GM18861 (cell line): ENCODE measurements at regions not wholly inside any gene's neighbourhood (a gene's known extent, or its start where the extent isn't known, plus 50 kb on each side); places are given as distances from the start of the nearest gene placed in this dataset.
A peak's percentile ranks its signal among the peaks of the same experiment; 100 is the strongest.

Source experiments
- ATAC-seq: cut with Tn5 transposase; IDR thresholded peaks from one replicate; pipeline ENCODE4 v1.9.1; 2021; ENCODE audit not compliant: unreplicated experiment

GRCh38 chrX:43500246-43500645, 155.9 kb upstream of the MAOA start:
- no peak for ATAC-seq

DNA sequence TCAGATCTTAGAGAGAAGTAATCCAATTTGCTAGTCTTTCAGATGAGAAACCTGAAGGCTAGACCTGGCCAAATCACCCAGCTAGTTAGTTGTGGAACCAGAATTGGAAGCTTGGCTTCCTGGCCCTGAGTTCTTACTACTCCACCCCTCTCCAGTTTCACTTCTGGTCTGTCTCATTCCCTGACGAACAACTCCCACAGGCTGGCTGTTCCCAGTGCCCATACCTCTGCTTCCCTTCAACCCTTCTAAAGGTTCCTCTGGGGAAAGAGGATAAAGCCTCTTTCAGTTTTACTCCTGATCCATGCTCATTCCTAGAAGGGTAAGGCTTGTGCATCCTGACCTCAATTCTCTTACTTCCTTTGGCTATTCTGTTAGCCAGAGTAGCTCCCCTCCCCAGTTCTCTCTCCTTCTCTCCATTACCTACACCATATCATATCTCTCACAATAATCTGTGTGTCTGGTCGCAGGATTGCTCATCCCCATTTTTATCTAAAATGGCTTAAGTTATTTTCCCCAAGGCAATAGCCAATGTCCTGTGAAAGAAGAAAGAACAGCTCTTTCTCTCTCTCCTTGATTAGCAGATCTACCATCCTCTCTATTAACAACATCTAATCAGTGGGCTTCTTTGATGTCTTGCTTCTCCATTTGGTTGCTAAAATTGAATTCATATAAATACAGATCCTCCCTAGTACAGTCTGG, 155.0 kb upstream of the MAOA start:
- ATAC-seq: no peak

DNA sequence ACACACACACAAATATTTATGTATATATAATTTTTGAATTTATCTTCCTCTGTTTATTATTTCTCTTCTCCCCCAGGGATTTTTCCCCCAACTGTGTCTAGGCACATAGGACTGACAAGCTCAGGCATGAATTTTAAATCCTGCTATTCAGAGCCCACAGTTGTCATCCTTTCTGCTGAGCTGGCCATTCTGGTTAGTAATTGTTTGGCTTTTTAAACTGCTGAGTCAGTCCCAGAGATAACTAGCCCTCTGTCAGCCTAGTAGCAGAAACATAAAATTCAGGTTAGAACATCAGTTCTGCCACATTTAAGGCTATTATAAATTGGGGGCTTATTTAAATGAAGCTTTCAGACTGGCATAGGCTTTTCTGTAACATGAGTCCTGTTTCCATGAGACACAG, 151.7 kb upstream of the MAOA start:
- no peak for ATAC-seq

GRCh38 chrX:43505769-43506168, 150.3 kb upstream of the MAOA start:
- no peak for ATAC-seq

DNA sequence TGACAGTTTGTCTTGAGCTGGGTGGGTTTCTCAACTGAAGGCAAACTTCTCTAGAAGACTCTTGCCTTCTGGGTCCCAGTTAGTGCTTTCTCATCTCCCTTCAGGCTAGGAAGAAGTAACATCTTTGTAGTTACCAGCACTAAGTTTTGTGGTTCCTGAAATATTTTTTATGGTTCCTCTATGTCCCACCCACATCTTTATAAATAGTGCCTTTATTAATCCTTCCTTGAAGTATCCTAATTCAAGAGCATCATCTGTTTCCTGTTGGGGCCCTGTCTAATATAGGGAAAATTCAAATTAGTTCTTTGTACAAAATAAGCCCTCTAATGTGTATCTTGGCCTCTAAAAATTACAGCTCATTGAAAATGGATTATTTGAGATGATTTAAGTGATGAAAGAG, 147.4 kb upstream of the MAOA start:
- ATAC-seq: no peak

GRCh38 chrX:43510209-43510608, 145.9 kb upstream of the MAOA start:
- no peak for ATAC-seq

DNA sequence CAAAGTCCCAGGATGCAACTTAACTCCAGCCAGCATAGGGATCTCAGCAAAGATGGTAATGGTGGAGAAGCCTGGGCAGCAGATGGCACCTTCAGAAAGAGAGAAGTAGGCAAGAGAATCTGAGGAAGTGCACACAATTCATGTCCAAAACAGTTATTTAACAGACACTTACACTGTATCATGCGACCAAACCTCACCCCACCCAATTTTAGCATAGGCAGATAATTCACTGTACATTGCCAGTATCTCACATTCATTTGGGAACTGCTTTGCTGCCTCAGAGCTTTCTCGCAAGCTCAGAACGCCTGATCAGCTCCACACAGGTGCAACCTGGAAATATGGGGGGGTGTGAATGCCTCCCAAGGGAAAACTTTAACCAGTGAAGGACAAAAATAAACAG, 143.0 kb upstream of the MAOA start:
- ATAC-seq: no peak

DNA sequence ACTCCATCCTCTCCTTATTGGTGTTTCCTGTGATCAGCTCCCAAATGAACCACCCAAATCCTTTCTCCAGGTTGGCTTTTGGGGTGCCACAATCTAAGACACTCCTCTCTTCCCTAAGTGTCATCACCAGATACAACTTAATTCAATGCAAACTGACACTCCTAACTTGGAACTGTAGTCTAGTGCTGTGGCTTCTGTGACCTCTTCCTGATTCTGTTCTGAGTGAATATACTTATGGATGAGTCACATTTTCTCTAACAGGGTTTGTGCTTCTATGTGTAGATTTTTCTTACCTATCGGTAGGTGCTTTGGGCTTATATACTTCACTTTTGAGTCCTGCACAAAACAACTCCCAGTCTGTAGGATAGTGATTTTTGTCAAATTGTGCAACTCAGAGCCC, 141.3 kb upstream of the MAOA start:
- no peak for ATAC-seq

GRCh38 chrX:43522582-43522981, 133.5 kb upstream of the MAOA start:
- no peak for ATAC-seq

GRCh38 chrX:43525901-43526610, 130.0 kb upstream of the MAOA start:
- no peak for ATAC-seq

DNA sequence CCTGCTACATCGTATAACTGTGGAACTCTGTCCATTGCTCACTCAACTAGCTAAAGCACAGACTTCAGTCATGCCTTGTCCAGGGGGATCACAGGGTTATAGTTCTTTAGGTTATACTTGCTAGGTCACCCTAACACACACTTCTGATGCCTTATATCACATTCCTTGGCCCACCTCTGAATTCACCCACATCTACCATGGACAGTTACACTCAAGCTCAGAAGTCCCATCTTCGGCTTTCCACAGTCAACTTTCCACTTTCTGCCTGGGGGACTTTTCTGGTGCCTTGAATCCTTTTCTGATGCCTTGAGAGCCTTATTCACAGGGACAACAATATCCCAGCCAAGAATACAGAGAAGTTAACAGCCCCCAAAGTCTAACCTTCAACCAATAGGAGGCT, 129.2 kb upstream of the MAOA start:
- no peak for ATAC-seq

GRCh38 chrX:43527801-43528200, 128.3 kb upstream of the MAOA start:
- no peak for ATAC-seq

GRCh38 chrX:43530837-43531236, 125.3 kb upstream of the MAOA start:
- ATAC-seq: no peak

- no peak for ATAC-seq
Observed at GRCh38 chrX:43540318-43540717, 115.8 kb upstream of the MAOA start.

GRCh38 chrX:43551590-43551989, 104.5 kb upstream of the MAOA start:
- ATAC-seq: no peak

DNA sequence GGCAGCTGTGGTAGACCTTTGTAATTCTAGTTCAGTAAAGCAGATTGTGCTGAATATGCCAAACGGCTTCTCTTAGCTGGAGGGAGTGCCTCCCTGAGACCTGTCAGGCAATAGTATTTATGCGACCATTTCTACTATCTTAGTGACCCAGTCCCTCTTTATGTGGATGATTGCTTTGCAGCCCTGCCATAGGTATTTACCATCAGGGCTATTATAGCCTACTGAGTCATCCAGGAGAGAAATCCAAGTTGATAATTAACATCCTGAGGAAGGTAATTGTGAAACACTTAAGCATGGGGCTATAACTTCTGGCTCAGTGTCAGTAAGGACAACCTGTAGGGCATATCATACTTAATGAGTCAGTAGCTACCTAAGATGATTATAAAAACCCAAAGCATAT, 103.9 kb upstream of the MAOA start:
- ATAC-seq: no peak

- no peak for ATAC-seq
Observed at GRCh38 chrX:43552703-43553102, 103.4 kb upstream of the MAOA start.

DNA sequence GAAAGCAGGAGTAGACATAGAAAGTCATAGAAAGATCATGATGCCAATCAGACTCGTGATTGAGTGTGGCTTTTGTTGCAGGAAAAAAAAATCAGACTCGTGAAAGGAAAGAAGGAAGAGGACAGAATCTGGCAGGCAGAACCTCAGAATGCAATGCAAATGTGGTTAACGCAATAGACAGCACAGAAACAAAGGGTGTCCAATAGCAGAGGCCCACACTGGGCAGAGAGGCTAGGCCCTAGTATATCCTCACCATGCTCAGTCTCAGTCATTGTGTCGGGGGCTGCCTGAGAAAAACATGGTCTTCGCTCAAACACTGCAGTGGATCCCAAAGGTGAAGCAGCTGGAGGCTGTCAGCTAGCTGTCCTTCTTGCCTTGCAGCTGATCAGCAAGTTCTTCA, 102.8 kb upstream of the MAOA start:
- no peak for ATAC-seq

DNA sequence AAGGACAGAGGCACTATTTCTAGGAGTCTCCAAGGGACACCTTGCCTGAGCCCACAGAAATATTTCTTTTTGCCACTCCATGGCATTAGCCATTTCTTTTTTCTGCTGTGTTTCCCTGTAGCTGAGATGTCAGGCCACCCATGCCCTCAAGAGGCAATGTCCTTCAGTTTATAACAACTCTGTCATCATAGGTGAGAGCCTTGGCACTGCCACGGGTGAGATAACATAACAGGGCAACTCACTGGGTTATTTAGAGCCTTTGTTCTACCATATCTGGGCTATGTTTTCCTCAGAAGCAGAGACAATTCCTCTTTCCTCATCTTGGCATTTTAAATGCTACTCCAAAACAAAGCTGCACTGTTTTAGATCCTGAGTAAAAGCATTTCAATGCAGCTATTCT, 99.9 kb upstream of the MAOA start:
- no peak for ATAC-seq

DNA sequence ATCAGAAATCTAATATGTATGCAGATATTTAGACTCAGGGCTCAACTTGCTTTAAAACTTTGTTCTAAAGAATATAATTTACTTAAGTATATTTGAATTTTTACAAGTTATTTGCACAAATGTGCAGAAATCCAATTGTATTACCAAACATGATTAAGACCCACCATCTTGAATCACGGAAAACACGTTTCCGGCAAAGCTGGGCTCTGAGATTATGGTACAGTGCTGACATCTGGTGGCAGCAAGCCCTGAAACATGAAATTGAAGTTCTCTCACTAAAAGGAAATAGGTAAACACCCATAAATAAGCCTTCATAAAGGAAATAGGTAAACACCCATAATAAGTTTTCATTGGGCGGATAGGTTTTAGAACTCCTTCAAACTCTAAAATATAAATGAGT, 98.3 kb upstream of the MAOA start:
- ATAC-seq: peak; percentile 66

DNA sequence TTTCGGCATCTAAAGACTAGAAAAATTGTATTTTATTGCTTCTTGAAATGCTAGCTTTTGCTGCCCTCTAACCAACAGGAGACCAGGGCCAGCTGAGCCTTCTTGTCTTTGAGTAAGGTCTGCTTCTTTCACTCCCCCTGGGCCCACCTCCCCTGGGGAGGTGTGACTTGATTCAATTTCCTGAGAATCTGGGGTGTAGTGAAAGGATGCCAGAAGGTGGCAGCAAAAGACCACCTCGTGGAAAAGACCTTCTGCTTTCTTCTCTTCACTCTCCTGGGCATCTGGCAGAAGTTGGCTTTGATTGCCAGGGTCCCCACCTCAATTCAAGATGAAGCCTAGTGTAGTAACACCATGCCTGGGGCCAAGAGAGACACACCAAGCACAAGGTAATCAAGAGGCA, 96.5 kb upstream of the MAOA start:
- no peak for ATAC-seq

DNA sequence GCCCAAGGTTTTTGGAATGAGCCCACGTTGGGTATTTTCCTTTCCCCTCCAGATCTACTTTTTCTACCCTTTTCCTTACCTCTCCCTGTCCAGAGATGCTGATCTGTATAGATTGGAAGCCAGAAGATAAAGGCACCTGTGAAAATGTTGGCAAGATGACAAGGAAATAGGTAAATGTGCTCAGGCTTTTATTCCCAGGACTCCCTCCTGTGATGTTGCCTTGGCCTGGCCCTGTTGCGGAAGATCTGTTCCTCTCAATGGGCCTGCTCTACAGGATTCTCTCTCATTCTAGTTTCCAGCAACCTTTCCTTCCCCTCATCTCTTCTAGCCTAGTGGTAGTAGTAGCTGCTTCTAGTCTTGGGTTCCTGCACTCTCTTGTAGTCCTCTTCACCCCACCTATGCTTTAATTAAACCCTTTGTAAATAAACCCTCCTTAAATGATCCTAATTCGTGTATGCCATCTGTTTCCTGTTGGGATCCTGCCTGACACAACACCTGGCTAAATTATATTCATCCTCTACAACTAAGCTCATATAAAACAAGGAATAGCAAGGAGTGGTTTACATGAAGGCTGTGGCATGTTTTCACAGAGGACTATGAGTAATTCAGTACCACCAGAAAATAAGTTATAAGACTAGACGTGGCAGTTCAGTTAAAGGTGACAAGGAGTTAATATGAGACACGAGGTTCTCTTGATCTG, 95.7 kb upstream of the MAOA start:
- ATAC-seq: no peak
